ENCODE measurements at regions not wholly inside any gene's neighbourhood (a gene's known extent, or its start where the extent isn't known, plus 50 kb on each side); places are given as distances from the start of the nearest gene placed in this dataset.

DNA sequence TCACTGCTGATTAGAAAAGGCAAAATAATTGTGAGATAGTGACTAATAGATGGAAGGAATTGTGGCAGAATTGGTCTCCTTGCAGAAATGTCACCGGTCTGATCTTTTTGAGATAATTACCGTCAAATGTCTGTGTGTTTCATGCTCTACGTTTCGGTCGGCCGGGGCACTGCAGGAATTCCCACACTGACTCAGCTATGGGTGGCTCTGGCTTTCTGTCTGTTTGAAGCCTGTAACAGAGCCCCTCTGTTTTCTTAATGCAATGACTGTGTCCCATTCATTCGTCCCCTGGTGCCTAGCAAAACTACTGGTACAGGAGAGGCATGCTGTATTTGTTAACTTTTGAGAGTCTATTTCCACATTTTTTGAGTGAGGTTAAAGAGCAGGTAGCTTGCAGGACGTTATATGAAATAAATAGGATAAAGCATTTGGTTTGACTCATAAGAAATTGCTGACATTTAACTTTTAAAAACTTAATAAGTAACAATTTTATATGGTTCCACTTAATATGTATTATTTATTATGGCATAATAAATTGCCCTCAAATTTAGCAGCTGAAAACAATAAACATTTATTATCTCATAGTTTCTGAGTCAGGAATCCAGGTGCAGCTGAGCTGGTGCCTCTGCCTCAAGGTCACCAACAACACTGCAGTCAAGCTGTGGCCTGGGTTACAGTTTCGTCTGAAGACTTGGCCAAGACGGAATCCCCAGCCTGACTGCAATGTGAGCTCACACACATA is 53.3 kb upstream of the CTBP2 start:
- Histone ChIP-seq H3K27me3 (ENCODE audit: insufficient read depth) (no peaks in the 10 kb centered on the region; the same call in 1 of the 2 replicates), H3F3A (replicated peaks; ENCODE audit: insufficient read depth) (no peaks in the 10 kb centered on the region), H3K9me3 (no peaks in the 10 kb centered on the region), H3K36me3 (replicated peaks in 1 of 2; ENCODE audit: control insufficient read depth in 1 of 2, insufficient read depth in 2 of 2, low read length in 1 of 2) (no peaks in the 10 kb centered on the region), H3K79me2 (ENCODE audit: insufficient read depth) (no peaks in the 10 kb centered on the region), H2AFZ (ENCODE audit: low read depth) (no peak overlapping the region), H3K27ac (ENCODE audit: low read depth in 2 of 2, low read length in 1 of 2) (no peak overlapping the region), H3K4me1 (ENCODE audit: control insufficient read depth in 1 of 2, insufficient read depth in 2 of 2, low read depth in 1 of 2, low read length in 1 of 2) (no peaks in the 10 kb centered on the region), H4K20me1 (ENCODE audit: insufficient read depth) (no peaks in the 10 kb centered on the region), H3K9ac (no peak overlapping the region), H3K4me3 (ENCODE audit: low read depth in 2 of 2, low read length in 1 of 2) (no peak overlapping the region), H3K9me2 (no peaks in the 10 kb centered on the region), H3K4me2 (no peak overlapping the region)
- 58% methylated on average over 10 of the region's 10 CpGs for WGBS (ENCODE audit: low lambda C conversion rate)
- TF ChIP-seq NRF1 (IDR thresholded peaks at IDR 0.05; ENCODE audit: low read depth, low read length) (no peak), FOXM1 (IDR thresholded peaks at IDR 0.05; ENCODE audit: low read depth) (no peak), TCF12 (IDR thresholded peaks at IDR 0.05) (no peak), ELF1 (IDR thresholded peaks at IDR 0.05) (no peak), FOSL2 (IDR thresholded peaks at IDR 0.05; ENCODE audit: borderline replicate concordance, low read depth) (no peak), JUND (IDR thresholded peaks at IDR 0.05) (no peak), YY1 (IDR thresholded peaks at IDR 0.05; ENCODE audit: low read depth) (no peak), EZH2phosphoT487 (IDR thresholded peaks at IDR 0.05; ENCODE audit: borderline replicate concordance, low read depth) (no peak), TEAD4 (IDR thresholded peaks at IDR 0.05; ENCODE audit: borderline replicate concordance, insufficient read depth) (no peak), TAF1 (IDR thresholded peaks at IDR 0.05; ENCODE audit: borderline replicate concordance, low read depth, low read length) (no peak), GABPA (IDR thresholded peaks at IDR 0.05; ENCODE audit: low read depth) (no peak), RAD21 (IDR thresholded peaks at IDR 0.05; ENCODE audit: low read length) (no peak), RFX5 (IDR thresholded peaks at IDR 0.05; ENCODE audit: low read length) (no peak), RCOR1 (IDR thresholded peaks at IDR 0.05; ENCODE audit: low read length) (no peak), GATA2 (CRISPR knock-in tag; IDR thresholded peaks at IDR 0.05) (no peak), SMC3 (IDR thresholded peaks at IDR 0.05; ENCODE audit: low read depth, low read length) (no peak)
- TF ChIP-seq, protein P1, sequence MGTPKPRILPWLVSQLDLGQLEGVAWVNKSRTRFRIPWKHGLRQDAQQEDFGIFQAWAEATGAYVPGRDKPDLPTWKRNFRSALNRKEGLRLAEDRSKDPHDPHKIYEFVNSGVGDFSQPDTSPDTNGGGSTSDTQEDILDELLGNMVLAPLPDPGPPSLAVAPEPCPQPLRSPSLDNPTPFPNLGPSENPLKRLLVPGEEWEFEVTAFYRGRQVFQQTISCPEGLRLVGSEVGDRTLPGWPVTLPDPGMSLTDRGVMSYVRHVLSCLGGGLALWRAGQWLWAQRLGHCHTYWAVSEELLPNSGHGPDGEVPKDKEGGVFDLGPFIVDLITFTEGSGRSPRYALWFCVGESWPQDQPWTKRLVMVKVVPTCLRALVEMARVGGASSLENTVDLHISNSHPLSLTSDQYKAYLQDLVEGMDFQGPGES (IDR thresholded peaks at IDR 0.05; ENCODE audit: low read depth, low read length) = no peak
- TF ChIP-seq, protein P2, sequence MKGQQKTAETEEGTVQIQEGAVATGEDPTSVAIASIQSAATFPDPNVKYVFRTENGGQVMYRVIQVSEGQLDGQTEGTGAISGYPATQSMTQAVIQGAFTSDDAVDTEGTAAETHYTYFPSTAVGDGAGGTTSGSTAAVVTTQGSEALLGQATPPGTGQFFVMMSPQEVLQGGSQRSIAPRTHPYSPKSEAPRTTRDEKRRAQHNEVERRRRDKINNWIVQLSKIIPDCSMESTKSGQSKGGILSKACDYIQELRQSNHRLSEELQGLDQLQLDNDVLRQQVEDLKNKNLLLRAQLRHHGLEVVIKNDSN (IDR thresholded peaks at IDR 0.05; ENCODE audit: borderline replicate concordance, low read depth) = no peak
- CTCF ChIA-PET = interaction anchor here (0.8 kb wide), 1 partner anchor 13 kb away, joined by 3 read pairs; no protein-coding TSS in a partner anchor
- POLR2A ChIA-PET = no interaction called here
- DNase-seq = no peak

Data from SK-N-SH (cell line).